Heart left ventricle (tissue), 16 donors: ENCODE measurements at regions not wholly inside any gene's neighbourhood (a gene's known extent, or its start where the extent isn't known, plus 50 kb on each side); places are given as distances from the start of the nearest gene placed in this dataset.

Experiments used
- ATAC-seq, 4 donors: fragments of 200-7000 bp; cut with Tn5 transposase; one replicate each; pipeline ENCODE4 v1.9.1; 2020 to 2022; ENCODE audit warnings: moderate library complexity in 4 of 4, mild to moderate bottlenecking in 3 of 4, moderate number of reproducible peaks in 1 of 4
- DNase-seq, 5 donors: peaks; one replicate each; pipeline ENCODE4 v3.0.0-alpha.2; 2020
- H3K27ac ChIP-seq, 12 donors: fragments of 200-600 bp; sonication (generic) in 4 of 12; one replicate each; pipeline versions ENCODE4 v1.5.0 to v1.8.0; 2016 to 2022; ENCODE audit warnings: mild to moderate bottlenecking in 2 of 12
- H3K27me3 ChIP-seq, 9 donors: fragments of 200-600 bp; sonication (generic) in 2 of 9; one replicate each; pipeline versions ENCODE4 v1.5.1 to v1.8.0; 2016 to 2022; ENCODE audit warnings: mild to moderate bottlenecking in 3 of 9
- H3K36me3 ChIP-seq, 9 donors: fragments of 200-600 bp; sonication (generic) in 2 of 9; one replicate each; pipeline versions ENCODE4 v1.5.0 to v1.8.0; 2018 to 2022; ENCODE audit warnings: mild to moderate bottlenecking in 2 of 9
- H3K4me1 ChIP-seq, 12 donors: fragments of 200-600 bp; sonication (generic) in 4 of 12; one replicate each; pipeline versions ENCODE4 v1.5.0 to v1.8.0; 2016 to 2022; ENCODE audit warnings: mild to moderate bottlenecking in 3 of 12
- H3K4me3 ChIP-seq, 12 donors: fragments of 200-600 bp; sonication (generic) in 4 of 12; one replicate each; pipeline versions ENCODE4 v1.5.0 to v1.8.0; 2017 to 2022; ENCODE audit warnings: mild to moderate bottlenecking in 9 of 12, moderate library complexity in 4 of 12
- H3K9me3 ChIP-seq, 12 donors: fragments of 200-600 bp; sonication (generic) in 4 of 12; one replicate each; pipeline versions ENCODE4 v1.5.0 to v1.8.0; 2016 to 2022; ENCODE audit warnings: mild to moderate bottlenecking in 1 of 12
- POLR2A ChIP-seq, 2 donors: fragments of 450-650 bp; IDR thresholded peaks; one replicate each; pipeline ENCODE4 v1.6.1; 2017; ENCODE audit warnings: antibody characterized with exemption in 2 of 2, mild to moderate bottlenecking in 2 of 2, moderate library complexity in 2 of 2
- WGBS, 4 donors: extraction: QIAGEN DNeasy Blood & Tissue Kit in 2 of 4; methylation state at CpG; one replicate each; pipeline versions ENCODE4 v1.1.5 to v1.1.7; 2013 to 2018; 5-methylcytosine and 5-hydroxymethylcytosine counted together
- intact Hi-C, 10 donors: fragments of 100-400 bp; cut with DNase I; formaldehyde crosslinking; loops; one replicate each; pipeline versions ENCODE4 v1.11.1 to v1.14.2; 2022
- TF ChIP-seq, protein P1 (sequence below), 12 donors: fragments of 200-600 bp; sonication (generic) in 4 of 12; IDR thresholded peaks; one replicate each; pipeline versions ENCODE4 v1.5.0 to v1.8.0; 2018 to 2022; ENCODE audit warnings: antibody characterized with exemption in 12 of 12, mild to moderate bottlenecking in 5 of 12
- donor health status: ischemic (EF 13 %, LVEDD 7.1; RV severe dilation, severe dysfunction).
- donor health status: healthy with polysubstance abuse.
- donor health status: DM: no; HTN: yes; CAD: no.
- donor health status: DM: no; HTN: no; CAD: no.
- donor health status: ischemic (EF 25% LVEDD 6.9; RV normal size, moderate dysfunction).
- donor health status: ischemic (EF 25% LVEDD 5.7; RV mildly dilated, moderate dysfunction).
- donor health status: healthy.
- donor health status: DM: yes; HTN: yes; CAD: no.
- donor health status: ischemic (EF 35%, LVEDD 5.7; RV mildly dilated, moderate dysfunction).
- donor health status: nonischemic (EF 11% LVEDD 7.7; RV severe dilation, severe dysfunction).
- donor health status: DM: yes; HTN: yes; CAD: no.
- donor health status: PGD.
- donor health status: ischemic (EF 29% LVEDD 5.4; RV normal size, mild dysfunction).
- donor health status: nonischemic (EF 23%, LVEDD 6.1; RV moderate dilation, normal function).

- H3K9me3 ChIP-seq = no peaks in the 10 kb centered on the region
- intact Hi-C loops = no loop called here
- no peaks in the 10 kb centered on the region for H3K4me1 ChIP-seq
- no peak for TF ChIP-seq POLR2A (IDR thresholded peaks at IDR 0.05)
- TF ChIP-seq, protein P1, sequence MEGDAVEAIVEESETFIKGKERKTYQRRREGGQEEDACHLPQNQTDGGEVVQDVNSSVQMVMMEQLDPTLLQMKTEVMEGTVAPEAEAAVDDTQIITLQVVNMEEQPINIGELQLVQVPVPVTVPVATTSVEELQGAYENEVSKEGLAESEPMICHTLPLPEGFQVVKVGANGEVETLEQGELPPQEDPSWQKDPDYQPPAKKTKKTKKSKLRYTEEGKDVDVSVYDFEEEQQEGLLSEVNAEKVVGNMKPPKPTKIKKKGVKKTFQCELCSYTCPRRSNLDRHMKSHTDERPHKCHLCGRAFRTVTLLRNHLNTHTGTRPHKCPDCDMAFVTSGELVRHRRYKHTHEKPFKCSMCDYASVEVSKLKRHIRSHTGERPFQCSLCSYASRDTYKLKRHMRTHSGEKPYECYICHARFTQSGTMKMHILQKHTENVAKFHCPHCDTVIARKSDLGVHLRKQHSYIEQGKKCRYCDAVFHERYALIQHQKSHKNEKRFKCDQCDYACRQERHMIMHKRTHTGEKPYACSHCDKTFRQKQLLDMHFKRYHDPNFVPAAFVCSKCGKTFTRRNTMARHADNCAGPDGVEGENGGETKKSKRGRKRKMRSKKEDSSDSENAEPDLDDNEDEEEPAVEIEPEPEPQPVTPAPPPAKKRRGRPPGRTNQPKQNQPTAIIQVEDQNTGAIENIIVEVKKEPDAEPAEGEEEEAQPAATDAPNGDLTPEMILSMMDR (IDR thresholded peaks at IDR 0.05) = no peak
- peaks cover 0 to 19% (median 0%) of the 10 kb centered on the region in 9 donors for H3K27me3 ChIP-seq
- H3K27ac ChIP-seq = no peak overlapping the region
- DNase-seq = no peak
- no peak for ATAC-seq
- no peaks in the 10 kb centered on the region for H3K36me3 ChIP-seq
- H3K4me3 ChIP-seq = no peak overlapping the region
Measured at GRCh38 chr12:107895966-107896365, 121.5 kb downstream of the ASCL4 start.

- H3K36me3 ChIP-seq = no peaks in the 10 kb centered on the region
- ATAC-seq = no peak
- DNase-seq = no peak
- peaks cover 0 to 9% (median 4%) of the 10 kb centered on the region in 12 donors for H3K4me1 ChIP-seq
- no peak overlapping the region for H3K4me3 ChIP-seq
- H3K9me3 ChIP-seq = no peaks in the 10 kb centered on the region
- H3K27me3 ChIP-seq = peaks cover 0 to 44% (median 9%) of the 10 kb centered on the region in 9 donors
- intact Hi-C loops = no loop called here
- 63 to 83% (median 70%) methylated on average over 2 of the region's 2 CpGs for WGBS, 4 donors
- TF ChIP-seq POLR2A (IDR thresholded peaks at IDR 0.05) = no peak
- TF ChIP-seq, protein P1 (IDR thresholded peaks at IDR 0.05) = no peak
- H3K27ac ChIP-seq = no peak overlapping the region
Measured at GRCh38 chr12:107900588-107900987, 126.1 kb downstream of the ASCL4 start.

DNA sequence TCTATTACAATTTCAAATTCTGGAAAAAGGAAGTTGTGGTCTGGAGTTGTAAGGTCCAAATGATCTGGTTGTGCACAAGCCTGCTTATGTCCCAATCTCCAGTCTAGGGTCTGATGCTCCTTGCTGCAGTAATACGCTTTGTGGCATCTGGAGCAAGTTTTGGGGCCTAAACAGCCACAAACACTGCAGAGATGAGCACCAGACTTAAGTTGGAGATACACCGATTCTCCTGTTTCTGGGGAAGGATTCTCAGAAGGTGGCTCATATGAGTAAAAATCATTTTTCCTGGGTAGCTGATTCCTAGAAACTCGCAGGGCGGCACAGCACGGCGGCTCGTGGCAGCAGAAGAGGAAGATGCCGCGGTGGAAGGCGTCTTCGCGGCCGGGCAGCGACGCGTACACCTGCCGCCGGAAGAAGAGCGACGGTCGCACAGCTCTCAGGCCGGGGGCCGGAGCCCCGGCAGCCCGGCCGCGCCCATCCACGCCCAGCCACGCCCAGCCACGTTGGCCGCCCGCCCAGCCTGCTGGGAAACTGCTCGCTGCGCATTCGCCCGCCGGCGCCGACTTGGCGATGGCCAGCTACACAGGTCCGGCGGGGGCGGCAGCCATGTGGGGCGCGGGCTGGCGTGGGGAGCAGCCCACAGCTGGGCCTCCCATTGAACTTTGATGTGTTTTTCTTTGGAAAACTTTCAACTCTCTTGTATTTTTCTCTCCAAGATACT, 129.0 kb downstream of the ASCL4 start:
- WGBS, 4 donors = 2 to 6% (median 4%) methylated on average over 34 to 46 of the region's 46 CpGs
- Histone ChIP-seq H3K4me1 (peaks cover 0 to 9% (median 4%) of the 10 kb centered on the region in 12 donors), H3K4me3 (peak overlapping the region in 9 of 12 donors; percentile 6 to 48 (median 36)), H3K27ac (no peak overlapping the region), H3K27me3 (peaks cover 0 to 62% (median 34%) of the 10 kb centered on the region in 9 donors), H3K9me3 (no peaks in the 10 kb centered on the region), H3K36me3 (no peaks in the 10 kb centered on the region)
- no peak for TF ChIP-seq POLR2A (IDR thresholded peaks at IDR 0.05)
- TF ChIP-seq, protein P1 (IDR thresholded peaks at IDR 0.05) = no peak
- peak; percentile 33 to 81 (median 52) for DNase-seq
- ATAC-seq = peak in 3 of 4 donors; percentile 39 to 81 (median 79)
- intact Hi-C loops = no loop called here

DNA sequence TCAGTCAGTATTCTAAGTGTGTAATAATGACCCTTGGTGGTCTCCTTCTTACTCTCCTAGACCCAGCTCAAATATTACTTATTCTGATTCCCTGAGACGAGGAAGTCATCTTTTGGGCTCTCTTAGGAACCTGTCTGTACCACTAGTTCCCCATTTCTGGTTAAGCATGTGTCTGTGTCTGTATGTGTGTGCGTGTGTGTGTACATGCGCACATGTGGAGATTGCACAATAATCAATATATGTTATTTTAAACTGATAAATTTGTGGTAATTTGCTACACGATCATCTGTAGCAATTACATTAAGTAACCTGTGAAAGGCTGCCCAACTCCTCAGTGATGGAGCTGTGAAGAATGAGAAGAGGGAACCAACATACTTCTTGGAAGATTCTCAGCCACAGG, 132.2 kb downstream of the ASCL4 start:
- ATAC-seq (no peak), DNase-seq (no peak)
- Histone ChIP-seq H3K27me3 (peaks cover 3 to 74% (median 53%) of the 10 kb centered on the region in 9 donors), H3K27ac (no peak overlapping the region), H3K4me3 (no peak overlapping the region), H3K36me3 (no peaks in the 10 kb centered on the region), H3K9me3 (no peaks in the 10 kb centered on the region), H3K4me1 (peaks cover 0 to 9% (median 4%) of the 10 kb centered on the region in 12 donors)
- 65 to 70% (median 67%) methylated on average over 4 of the region's 4 CpGs for WGBS, 4 donors
- TF ChIP-seq, protein P1 (IDR thresholded peaks at IDR 0.05) = no peak
- TF ChIP-seq POLR2A (IDR thresholded peaks at IDR 0.05) = no peak
- intact Hi-C loops = no loop called here
